H9 (cell line): ENCODE measurements at regions not wholly inside any gene's neighbourhood (a gene's known extent, or its start where the extent isn't known, plus 50 kb on each side); places are given as distances from the start of the nearest gene placed in this dataset.

Source experiments
- DNase-seq: peaks from one replicate; pipeline ENCODE4 v3.0.0-alpha.2; 2017
- H2AFZ ChIP-seq: one replicate; pipeline ENCODE4 v1.6.1; 2013; ENCODE audit warnings: mild to moderate bottlenecking, low read length, control low read depth, moderate library complexity
- H2AK5ac ChIP-seq: 2 replicates; pipeline ENCODE4 v1.6.1; 2013; ENCODE audit warnings: low read length, control low read depth, mixed read lengths; ENCODE audit not compliant: insufficient read length
- H2BK120ac ChIP-seq: one replicate; pipeline ENCODE4 v1.6.1; 2013; ENCODE audit warnings: low read depth, mild to moderate bottlenecking, low read length, control low read depth, inconsistent platforms; ENCODE audit not compliant: poor library complexity, severe bottlenecking
- H2BK12ac ChIP-seq: 2 replicates; pipeline ENCODE4 v1.6.1; 2013; ENCODE audit warnings: low read length, control low read depth, mixed read lengths, low read depth; ENCODE audit not compliant: insufficient read length
- H2BK15ac ChIP-seq: 2 replicates; pipeline ENCODE4 v1.6.1; 2013; ENCODE audit warnings: low read depth, low read length, control low read depth
- H2BK20ac ChIP-seq: one replicate; pipeline ENCODE4 v1.6.1; 2013; ENCODE audit warnings: low read depth, mild to moderate bottlenecking, low read length, control low read depth, inconsistent platforms; ENCODE audit not compliant: poor library complexity, severe bottlenecking
- H2BK5ac ChIP-seq: 2 replicates; pipeline ENCODE4 v1.6.1; 2013; ENCODE audit warnings: low read length, control low read depth, mixed read lengths; ENCODE audit not compliant: insufficient read length
- H3K14ac ChIP-seq: 2 replicates; pipeline ENCODE4 v1.6.1; 2013; ENCODE audit warnings: low read length, control low read depth; ENCODE audit not compliant: insufficient read depth
- H3K18ac ChIP-seq: 2 replicates; pipeline ENCODE4 v1.6.1; 2013; ENCODE audit warnings: low read depth, mild to moderate bottlenecking, mixed read lengths, low read length, control low read depth; ENCODE audit not compliant: insufficient read length
- H3K23ac ChIP-seq: 2 replicates; pipeline ENCODE4 v1.6.1; 2013; ENCODE audit warnings: low read length, control low read depth, mixed read lengths, low read depth; ENCODE audit not compliant: insufficient read length
- H3K23me2 ChIP-seq: 2 replicates; pipeline ENCODE4 v1.6.1; 2013; ENCODE audit warnings: low read depth, mild to moderate bottlenecking, mixed read lengths, low read length, control low read depth; ENCODE audit not compliant: insufficient read length, poor library complexity, severe bottlenecking
- H3K27ac ChIP-seq: 2 replicates; pipeline ENCODE4 v1.5.1; 2013; ENCODE audit warnings: low read length, control low read depth, mixed read lengths, low read depth; ENCODE audit not compliant: insufficient read length
- H3K27me3 ChIP-seq: 2 replicates; pipeline ENCODE4 v1.6.1; 2013; ENCODE audit warnings: low read length, control low read depth, inconsistent platforms; ENCODE audit not compliant: insufficient read depth
- H3K4ac ChIP-seq: 2 replicates; pipeline ENCODE4 v1.6.1; 2013; ENCODE audit warnings: low read depth, mild to moderate bottlenecking, control low read depth, inconsistent platforms, low read length, moderate library complexity
- H3K4me1 ChIP-seq: 2 replicates; pipeline ENCODE4 v1.6.1; 2013; ENCODE audit warnings: low read length, control low read depth, inconsistent platforms; ENCODE audit not compliant: insufficient read depth
- H3K4me2 ChIP-seq: 2 replicates; pipeline ENCODE4 v1.6.1; 2013; ENCODE audit warnings: low read length, control low read depth, mixed read lengths; ENCODE audit not compliant: insufficient read length, insufficient read depth
- H3K56ac ChIP-seq: 2 replicates; pipeline ENCODE4 v1.6.1; 2013; ENCODE audit warnings: low read depth, mild to moderate bottlenecking, mixed read lengths, low read length, control low read depth; ENCODE audit not compliant: insufficient read length
- H3K79me1 ChIP-seq: 2 replicates; pipeline ENCODE4 v1.6.1; 2013; ENCODE audit warnings: low read depth, mild to moderate bottlenecking, moderate library complexity, low read length, control low read depth, inconsistent platforms; ENCODE audit not compliant: insufficient read depth, poor library complexity, severe bottlenecking
- H3K79me2 ChIP-seq: 2 replicates; pipeline ENCODE4 v1.6.1; 2013; ENCODE audit warnings: low read length, control low read depth, inconsistent platforms; ENCODE audit not compliant: insufficient read depth
- H3K9ac ChIP-seq: 2 replicates; pipeline ENCODE4 v1.6.1; 2013; ENCODE audit warnings: low read length, control low read depth, mixed read lengths; ENCODE audit not compliant: insufficient read length; ENCODE audit errors: extremely low read depth
- H3K9me3 ChIP-seq: one replicate; pipeline ENCODE4 v1.6.1; 2013; ENCODE audit warnings: low read depth, low read length, inconsistent platforms; ENCODE audit not compliant: control insufficient read depth
- H3T11ph ChIP-seq: one replicate; pipeline ENCODE4 v1.6.1; 2013; ENCODE audit warnings: mild to moderate bottlenecking, low read length, control low read depth, inconsistent platforms
- H4K20me1 ChIP-seq: one replicate; pipeline ENCODE4 v1.6.1; 2013; ENCODE audit not compliant: control insufficient read depth, insufficient read length, insufficient read depth
- H4K5ac ChIP-seq: 2 replicates; pipeline ENCODE4 v1.6.1; 2013; ENCODE audit warnings: low read depth, mild to moderate bottlenecking, mixed read lengths, low read length, control low read depth; ENCODE audit not compliant: insufficient read length
- H4K8ac ChIP-seq: replicated peaks from 2 replicates; pipeline ENCODE4 v1.6.1; 2013; ENCODE audit warnings: low read length, control low read depth, mixed read lengths, low read depth; ENCODE audit not compliant: insufficient read length
- H4K91ac ChIP-seq: 2 replicates; pipeline ENCODE4 v1.6.1; 2013; ENCODE audit warnings: low read depth, mild to moderate bottlenecking, moderate library complexity, mixed read lengths, low read length, control low read depth; ENCODE audit not compliant: insufficient read length
- H3K27ac Mint-ChIP-seq, 3 experiments: 2 replicates in 2 of 3; 3 replicates in 1 of 3; pipeline ENCODE4 v1.8.0; 2020 to 2021; ENCODE audit warnings: mixed read lengths in 3 of 3, mild to moderate bottlenecking in 1 of 3, moderate library complexity in 1 of 3
- H3K27me3 Mint-ChIP-seq: 2 replicates; pipeline ENCODE4 v1.8.0; 2021; ENCODE audit warnings: low read depth, mild to moderate bottlenecking, moderate library complexity, mixed read lengths
- H3K36me3 Mint-ChIP-seq, 3 experiments: 2 replicates in 2 of 3; 3 replicates in 1 of 3; pipeline ENCODE4 v1.8.0; 2020 to 2021; ENCODE audit warnings: low read depth in 3 of 3, mixed read lengths in 3 of 3; ENCODE audit not compliant: insufficient read depth in 1 of 3
- H3K4me1 Mint-ChIP-seq, 2 experiments: 2 replicates each; pipeline ENCODE4 v1.8.0; 2020; ENCODE audit warnings: mixed read lengths in 2 of 2
- H3K4me3 Mint-ChIP-seq, 2 experiments: 2 replicates in 1 of 2; 3 replicates in 1 of 2; pipeline ENCODE4 v1.8.0; 2020 to 2021; ENCODE audit warnings: mild to moderate bottlenecking in 2 of 2, mixed read lengths in 2 of 2, moderate library complexity in 1 of 2
- H3K9me3 Mint-ChIP-seq, 2 experiments: 2 replicates in 1 of 2; 3 replicates in 1 of 2; pipeline ENCODE4 v1.8.0; 2020; ENCODE audit warnings: mild to moderate bottlenecking in 2 of 2, mixed read lengths in 2 of 2, moderate library complexity in 1 of 2
- CTCF ChIP-seq: fragments of 200-600 bp; sonication (generic); conservative IDR thresholded peaks from 3 replicates; pipeline ENCODE4 v1.8.0; 2021; ENCODE audit warnings: antibody characterized with exemption, mild to moderate bottlenecking
- WGBS: extraction: QIAGEN DNeasy Blood & Tissue Kit; methylation state at CpG from one replicate; pipeline ENCODE4 v1.1.7; 2013; ENCODE audit warnings: missing lambda C conversion rate, low lambda C conversion rate, mixed read lengths; ENCODE audit not compliant: insufficient read length; ENCODE audit errors: extremely low coverage; 5-methylcytosine and 5-hydroxymethylcytosine counted together

- Histone ChIP-seq H3K79me2 (no peaks in the 10 kb centered on the region), H3K4me1 (no peaks in the 10 kb centered on the region), H3K9me3 (no peaks in the 10 kb centered on the region), H2AFZ (no peak overlapping the region), H3K79me1 (no peaks in the 10 kb centered on the region), H2BK15ac (no peak overlapping the region), H3K4ac (no peak overlapping the region), H4K91ac (no peak overlapping the region), H3K56ac (no peak overlapping the region), H3K23me2 (no peaks in the 10 kb centered on the region), H4K5ac (no peak overlapping the region), H3K4me2 (no peak overlapping the region), H2BK12ac (no peak overlapping the region), H3K27me3 (no peaks in the 10 kb centered on the region), H2BK5ac (no peak overlapping the region), H4K8ac (no peak overlapping the region), H3K9ac (no peak overlapping the region), H3K18ac (no peak overlapping the region), H3T11ph (no peak overlapping the region), H3K27ac (no peak overlapping the region), H2BK120ac (no peak overlapping the region), H2BK20ac (no peak overlapping the region), H2AK5ac (no peak overlapping the region), H3K14ac (no peak overlapping the region), H3K23ac (no peak overlapping the region), H4K20me1 (no peaks in the 10 kb centered on the region)
- Mint-ChIP-seq H3K27me3 (no peaks in the 10 kb centered on the region), H3K9me3 (no peaks in the 10 kb centered on the region; a peak in 2 of 5 replicates), H3K27ac (no peak overlapping the region; a peak in 1 of 7 replicates), H3K4me1 (peaks cover 0 to 16% of the 10 kb centered on the region in 2 experiments; a peak in 2 of 4 replicates), H3K36me3 (no peaks in the 10 kb centered on the region), H3K4me3 (no peak overlapping the region)
- no CpG with 5 or more reads among the region's 4 CpGs for WGBS
- TF ChIP-seq CTCF, result no peak
- no peak for DNase-seq
Measured at GRCh38 chr9:90979639-90980038, 178.0 kb downstream of the SYK start.
